H1 (cell line): ENCODE measurements at regions not wholly inside any gene's neighbourhood (a gene's known extent, or its start where the extent isn't known, plus 50 kb on each side); places are given as distances from the start of the nearest gene placed in this dataset.
A peak's percentile ranks its signal among the peaks of the same experiment; 100 is the strongest.

Experiments
- CTCF ChIA-PET: fragments of 300-600 bp; sonication (Branson Sonifier 250); formaldehyde crosslinking; loops from one replicate; lab custom pipeline; 2021; ENCODE audit not compliant: partially characterized antibody; lab: Charles Lee
- POLR2A ChIA-PET: fragments of 300-600 bp; sonication (Branson Sonifier 250); formaldehyde crosslinking; loops from one replicate; lab custom pipeline; 2021; ENCODE audit warnings: inconsistent platforms; ENCODE audit not compliant: partially characterized antibody; lab: Charles Lee
- DNase-seq, 2 experiments: peaks; one replicate each; pipeline versions ENCODE4 v3.0.0 to v3.0.0-alpha.2; 2010 to 2022; ENCODE audit warnings: low spot score in 2 of 2, low read depth in 1 of 2, mixed read lengths in 1 of 2
- FAIRE-seq: peaks from 2 replicates; lab custom pipeline; 2011; peaks lifted over from hg19 to GRCh38; lab: Jason Lieb, UNC
- H2AFZ ChIP-seq: 2 replicates; pipeline ENCODE4 v1.8.1; 2012; ENCODE audit warnings: low read length, inconsistent platforms
- H2AK5ac ChIP-seq: 2 replicates; pipeline ENCODE4 v1.6.1; 2013; ENCODE audit warnings: low read depth, low read length
- H2BK120ac ChIP-seq: replicated peaks from 2 replicates; pipeline ENCODE3; 2013; ENCODE audit warnings: low read depth, low read length, inconsistent platforms
- H2BK12ac ChIP-seq: 2 replicates; pipeline ENCODE4 v1.6.1; 2013; ENCODE audit warnings: low read depth, low read length
- H2BK15ac ChIP-seq: 2 replicates; pipeline ENCODE4 v1.6.1; 2013; ENCODE audit warnings: low read length
- H2BK20ac ChIP-seq: 2 replicates; pipeline ENCODE4 v1.6.1; 2013; ENCODE audit warnings: low read length
- H2BK5ac ChIP-seq: 2 replicates; pipeline ENCODE4 v1.6.1; 2013; ENCODE audit warnings: low read depth, low read length
- H3K14ac ChIP-seq: 2 replicates; pipeline ENCODE4 v1.6.1; 2013; ENCODE audit warnings: inconsistent platforms; ENCODE audit not compliant: insufficient read length
- H3K18ac ChIP-seq: 2 replicates; pipeline ENCODE4 v1.6.1; 2013; ENCODE audit warnings: low read length; ENCODE audit errors: extremely low read depth
- H3K23ac ChIP-seq: 2 replicates; pipeline ENCODE4 v1.6.1; 2013; ENCODE audit warnings: inconsistent platforms; ENCODE audit not compliant: insufficient read length
- H3K23me2 ChIP-seq: 2 replicates; pipeline ENCODE4 v1.6.1; 2013; ENCODE audit warnings: low read depth, low read length
- H3K27ac ChIP-seq: 2 replicates; pipeline ENCODE4 v1.6.1; 2011; ENCODE audit warnings: low read depth, low read length, inconsistent platforms
- H3K27me3 ChIP-seq, 4 experiments: replicated peaks in 1 of 4; 1 replicate in 1 of 4; 2 replicates in 3 of 4; pipeline versions ENCODE4 v1.6.1 to v1.8.1; 2011 to 2013; ENCODE audit warnings: low read length in 3 of 4, mild to moderate bottlenecking in 3 of 4, inconsistent platforms in 2 of 4, mixed read lengths in 2 of 4, moderate library complexity in 1 of 4; ENCODE audit not compliant: control insufficient read depth in 3 of 4, insufficient read depth in 3 of 4; ENCODE audit errors: extremely low read depth in 1 of 4
- H3K36me3 ChIP-seq, 4 experiments: 2 replicates each; pipeline versions ENCODE4 v1.6.1 to v1.8.1; 2011 to 2013; ENCODE audit warnings: mild to moderate bottlenecking in 4 of 4, low read length in 3 of 4, moderate library complexity in 2 of 4, control low read depth in 1 of 4, inconsistent platforms in 1 of 4; ENCODE audit not compliant: insufficient read depth in 4 of 4, control insufficient read depth in 2 of 4
- H3K4ac ChIP-seq: replicated peaks from 2 replicates; pipeline ENCODE3; 2013; ENCODE audit warnings: low read length, low read depth, mixed read lengths, inconsistent platforms; ENCODE audit not compliant: insufficient read length
- H3K4me1 ChIP-seq, 4 experiments: replicated peaks in 1 of 4; 1 replicate in 1 of 4; 2 replicates in 3 of 4; pipeline versions ENCODE4 v1.6.1 to v1.8.1; 2011 to 2013; ENCODE audit warnings: low read length in 3 of 4, inconsistent platforms in 2 of 4, mixed read lengths in 1 of 4; ENCODE audit not compliant: insufficient read depth in 4 of 4, control insufficient read depth in 3 of 4
- H3K4me2 ChIP-seq, 2 experiments: 2 replicates each; pipeline versions ENCODE4 v1.6.1 to v1.8.1; 2011 to 2013; ENCODE audit warnings: low read depth in 2 of 2, low read length in 2 of 2, control low read depth in 1 of 2, inconsistent platforms in 1 of 2, mild to moderate bottlenecking in 1 of 2; ENCODE audit not compliant: insufficient read depth in 1 of 2
- H3K4me3 ChIP-seq, 4 experiments: fragments of 200-600, 300-600 bp in 1 of 4; sonication (generic), shearing (Covaris generic), sonication (Bioruptor Twin) in 1 of 4; 2 replicates each; pipeline versions ENCODE4 v1.5.1 to v1.8.1; 2011 to 2016; ENCODE audit warnings: low read length in 4 of 4, low read depth in 3 of 4, control low read depth in 2 of 4, inconsistent platforms in 2 of 4, mild to moderate bottlenecking in 2 of 4, mixed read lengths in 1 of 4, moderate library complexity in 1 of 4; ENCODE audit not compliant: insufficient read depth in 2 of 4; ENCODE audit errors: extremely low read depth in 1 of 4
- H3K56ac ChIP-seq: replicated peaks from 2 replicates; pipeline ENCODE3; 2013; ENCODE audit warnings: low read depth, mild to moderate bottlenecking, mixed read lengths, low read length, inconsistent platforms; ENCODE audit not compliant: insufficient read length
- H3K79me1 ChIP-seq: 2 replicates; pipeline ENCODE4 v1.6.1; 2013; ENCODE audit warnings: low read depth, low read length, control low read depth
- H3K79me2 ChIP-seq, 2 experiments: 2 replicates each; pipeline versions ENCODE4 v1.6.1 to v1.8.1; 2012 to 2013; ENCODE audit warnings: low read length in 2 of 2, mild to moderate bottlenecking in 2 of 2, inconsistent platforms in 1 of 2; ENCODE audit not compliant: insufficient read depth in 2 of 2, control insufficient read depth in 1 of 2
- H3K9ac ChIP-seq, 4 experiments: replicated peaks in 1 of 4; 1 replicate in 1 of 4; 2 replicates in 3 of 4; pipeline versions ENCODE4 v1.6.1 to v1.8.1; 2011 to 2013; ENCODE audit warnings: low read depth in 3 of 4, low read length in 3 of 4, control low read depth in 2 of 4, mild to moderate bottlenecking in 2 of 4, moderate library complexity in 2 of 4, inconsistent platforms in 1 of 4; ENCODE audit errors: extremely low read depth in 1 of 4
- H3K9me3 ChIP-seq, 2 experiments: 2 replicates each; pipeline versions ENCODE4 v1.6.1 to v1.8.1; 2012 to 2013; ENCODE audit warnings: mild to moderate bottlenecking in 2 of 2, moderate library complexity in 2 of 2, control low read depth in 1 of 2, inconsistent platforms in 1 of 2, low read depth in 1 of 2, low read length in 1 of 2, mixed read lengths in 1 of 2; ENCODE audit not compliant: insufficient read depth in 2 of 2
- H4K20me1 ChIP-seq, 2 experiments: replicated peaks in 1 of 2; 2 replicates each; pipeline versions ENCODE3 to v1.8.1; 2011 to 2013; ENCODE audit warnings: inconsistent platforms in 2 of 2, low read length in 2 of 2, mild to moderate bottlenecking in 1 of 2; ENCODE audit not compliant: insufficient read depth in 2 of 2, control insufficient read depth in 1 of 2
- H4K5ac ChIP-seq: 2 replicates; pipeline ENCODE4 v1.6.1; 2013; ENCODE audit warnings: low read length, low read depth, mixed read lengths, inconsistent platforms; ENCODE audit not compliant: insufficient read length
- H4K8ac ChIP-seq: 2 replicates; pipeline ENCODE4 v1.8.0; 2013; ENCODE audit warnings: mild to moderate bottlenecking, moderate library complexity, low read length, inconsistent platforms; ENCODE audit not compliant: insufficient read depth; ENCODE audit errors: extremely low read depth
- H4K91ac ChIP-seq: replicated peaks from 2 replicates; pipeline ENCODE3; 2013; ENCODE audit warnings: low read length, mixed read lengths, inconsistent platforms; ENCODE audit not compliant: insufficient read length
- MAFK ChIP-seq: IDR thresholded peaks from 2 replicates; pipeline ENCODE4 v1.6.1; 2012; ENCODE audit warnings: low read depth, mild to moderate bottlenecking, improper control_type of control experiment, low read length
- WGBS, 2 experiments: shearing (Covaris generic) in 1 of 2; methylation state at CpG; one replicate each; pipeline versions ENCODE4 v1.1.6 to v1.1.7; 2013 to 2015; ENCODE audit warnings: low lambda C conversion rate in 2 of 2, mixed read lengths in 2 of 2, inconsistent platforms in 1 of 2, low coverage in 1 of 2, missing lambda C conversion rate in 1 of 2; ENCODE audit not compliant: insufficient replicate concordance in 2 of 2, insufficient coverage in 1 of 2, insufficient read length in 1 of 2; ENCODE audit errors: extremely low coverage in 1 of 2, missing lambda C conversion rate in 1 of 2; 5-methylcytosine and 5-hydroxymethylcytosine counted together
- TF ChIP-seq, protein P1 (sequence below): IDR thresholded peaks from 2 replicates; pipeline ENCODE4 v1.6.1; 2011; ENCODE audit warnings: low read length, improper control_type of control experiment

DNA sequence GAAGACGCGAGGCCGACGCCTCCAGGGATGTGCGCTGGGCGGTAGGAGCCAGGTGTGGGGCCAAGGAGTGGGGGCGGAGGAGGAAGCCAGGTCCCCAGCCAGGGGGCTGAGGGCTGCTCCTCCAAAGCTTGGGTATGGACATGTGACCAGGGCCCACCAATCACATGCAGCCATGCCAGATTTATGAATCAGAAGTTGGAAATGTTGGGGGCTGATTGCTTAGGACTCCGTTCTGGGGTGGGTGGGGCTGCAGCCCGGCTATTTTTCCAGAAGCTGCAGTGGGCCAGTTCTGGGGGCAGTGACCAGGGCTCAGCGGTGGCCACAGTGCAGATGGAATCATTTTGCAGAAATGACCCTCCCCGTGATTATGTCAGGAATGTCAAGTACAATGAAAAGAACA, 96.0 kb downstream of the CEBPB start:
- Histone ChIP-seq H3K14ac (no peak overlapping the region), H4K20me1 (no peaks in the 10 kb centered on the region), H3K4me2 (no peak overlapping the region), H2BK5ac (no peak overlapping the region), H3K9me3 (no peaks in the 10 kb centered on the region), H3K27me3 (no peaks in the 10 kb centered on the region), H3K36me3 (no peaks in the 10 kb centered on the region), H3K23ac (no peak overlapping the region), H4K91ac (no peak overlapping the region), H2AK5ac (no peak overlapping the region), H2BK20ac (no peak overlapping the region), H3K27ac (no peak overlapping the region), H3K18ac (no peak overlapping the region), H3K4me1 (peaks cover 0 to 6% (median 2%) of the 10 kb centered on the region in 4 experiments; a peak in 2 of 7 replicates), H2BK120ac (no peak overlapping the region), H3K79me1 (no peaks in the 10 kb centered on the region), H2BK15ac (no peak overlapping the region), H2BK12ac (no peak overlapping the region), H4K8ac (no peak overlapping the region), H3K79me2 (no peaks in the 10 kb centered on the region), H3K4ac (no peak overlapping the region), H4K5ac (no peak overlapping the region), H3K56ac (no peak overlapping the region), H2AFZ (0 out of 2 replicates have a peak overlapping the region, but pooled peaks have one; percentile 48), H3K9ac (no peak overlapping the region), H3K23me2 (no peaks in the 10 kb centered on the region), H3K4me3 (no peak overlapping the region)
- no peak for FAIRE-seq
- no peak for DNase-seq
- no peak for TF ChIP-seq MAFK
- TF ChIP-seq, protein P1, sequence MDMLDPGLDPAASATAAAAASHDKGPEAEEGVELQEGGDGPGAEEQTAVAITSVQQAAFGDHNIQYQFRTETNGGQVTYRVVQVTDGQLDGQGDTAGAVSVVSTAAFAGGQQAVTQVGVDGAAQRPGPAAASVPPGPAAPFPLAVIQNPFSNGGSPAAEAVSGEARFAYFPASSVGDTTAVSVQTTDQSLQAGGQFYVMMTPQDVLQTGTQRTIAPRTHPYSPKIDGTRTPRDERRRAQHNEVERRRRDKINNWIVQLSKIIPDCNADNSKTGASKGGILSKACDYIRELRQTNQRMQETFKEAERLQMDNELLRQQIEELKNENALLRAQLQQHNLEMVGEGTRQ, result peak; percentile 62
- ChIA-PET POLR2A (interaction anchor here (1.4 kb wide), 1 partner anchor 12 kb away, joined by 4 read pairs; no protein-coding TSS in a partner anchor), CTCF (interaction anchor here (0.6 to 2.9 kb wide), 3 partner anchors 11 to 192 kb away, joined by 3 to 10 read pairs (median 3); no protein-coding TSS in a partner anchor)
- WGBS, 2 experiments, result 85% methylated on average over 11 of the region's 11 CpGs; no CpG with 5 or more reads in 1 of the 2 experiments
